GM18507 (cell line): ENCODE measurements at regions not wholly inside any gene's neighbourhood (a gene's known extent, or its start where the extent isn't known, plus 50 kb on each side); places are given as distances from the start of the nearest gene placed in this dataset.

Experiments
- DNase-seq: peaks from one replicate; pipeline ENCODE4 v3.0.0; 2011; ENCODE audit warnings: low read depth; ENCODE audit not compliant: insufficient read length; ENCODE audit errors: extremely low spot score
- FAIRE-seq: peaks from 2 replicates; lab custom pipeline; 2011; peaks lifted over from hg19 to GRCh38; lab: Jason Lieb, UNC

DNA sequence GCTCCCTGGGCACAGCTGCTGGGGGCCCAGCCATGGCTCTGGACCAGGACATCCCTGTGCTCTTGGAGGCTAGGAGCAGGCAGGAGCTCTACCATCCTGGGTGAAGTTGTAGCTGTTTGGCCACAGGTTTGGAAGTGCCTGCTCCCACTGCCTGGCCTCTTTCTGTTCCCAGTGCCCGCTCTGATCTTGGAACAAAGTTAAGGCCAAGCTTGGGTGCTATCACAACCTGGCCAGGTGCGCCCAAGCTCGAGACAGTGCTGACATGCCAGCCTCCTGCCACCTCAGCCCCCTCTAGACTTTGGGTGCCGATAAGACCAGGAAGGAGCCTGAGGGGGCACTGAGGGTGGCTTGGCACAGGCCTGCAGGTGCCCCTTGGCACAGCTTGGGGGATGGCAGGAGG is 686.1 kb upstream of the AADAT start:
- no peak for DNase-seq
- FAIRE-seq: no peak

DNA sequence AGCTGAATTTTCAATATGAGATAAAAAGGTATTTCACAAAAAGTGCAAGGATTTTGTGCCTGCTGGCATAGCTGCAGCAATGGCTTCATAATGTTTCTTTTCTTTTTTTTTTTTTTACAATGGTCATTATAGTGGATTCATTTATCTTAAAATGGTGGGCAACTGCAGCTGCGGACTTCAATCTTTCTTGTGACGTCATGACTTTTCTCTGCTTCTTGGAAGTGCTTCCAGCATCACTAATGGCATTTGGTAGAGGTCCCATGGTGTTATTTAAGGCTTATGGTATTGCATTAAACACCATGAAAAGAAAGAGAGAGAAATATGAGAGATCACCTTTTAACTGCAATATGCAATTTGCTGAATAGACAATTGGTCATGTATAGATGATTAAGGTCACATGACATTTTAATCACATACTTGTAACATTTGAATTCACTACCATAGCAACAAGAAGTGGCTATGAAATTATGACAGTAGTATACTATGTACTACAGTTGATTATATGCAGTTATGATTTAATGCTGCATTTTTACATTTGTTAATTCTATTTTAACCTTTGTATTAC is 684.0 kb upstream of the AADAT start:
- DNase-seq (no peak), FAIRE-seq (no peak)

DNA sequence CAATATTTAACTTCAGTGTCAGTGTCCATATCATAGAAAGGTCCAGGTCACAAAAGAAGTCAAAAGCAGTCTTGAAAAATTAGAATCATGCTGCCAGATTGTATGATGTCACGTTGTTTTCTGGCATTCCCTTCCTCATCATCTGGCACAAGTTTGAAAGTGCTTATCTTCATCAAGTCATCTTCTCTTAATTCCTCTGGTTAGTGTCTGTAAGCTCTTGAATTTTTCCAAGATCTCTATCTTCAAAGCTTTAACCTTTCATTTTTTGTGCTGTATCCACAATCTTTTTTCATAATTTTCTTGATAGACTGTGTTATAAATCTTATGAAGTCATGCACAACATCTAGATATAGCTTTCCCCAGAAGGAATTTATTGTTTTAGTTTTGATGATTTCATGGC is 682.7 kb upstream of the AADAT start:
- DNase-seq (no peak), FAIRE-seq (no peak)

DNA sequence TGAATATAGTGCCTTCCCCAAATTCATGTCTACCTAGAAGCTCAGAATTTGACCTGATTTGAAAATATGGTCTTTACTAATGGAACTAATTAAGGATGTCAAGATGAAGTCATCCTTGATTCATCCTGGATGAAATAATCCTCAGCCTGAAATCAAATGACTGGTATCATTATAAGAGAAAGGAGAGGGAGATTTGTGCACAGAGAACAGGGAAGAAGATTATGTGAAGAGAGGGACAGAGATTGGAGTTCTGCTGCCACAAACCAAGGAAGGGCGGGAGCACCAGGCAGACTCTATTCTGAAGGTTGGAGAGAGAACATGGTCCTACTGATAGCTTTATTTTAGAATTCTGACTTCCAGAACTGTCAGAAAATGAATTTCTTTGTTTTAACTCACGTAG is 680.9 kb upstream of the AADAT start:
- no peak for DNase-seq

DNA sequence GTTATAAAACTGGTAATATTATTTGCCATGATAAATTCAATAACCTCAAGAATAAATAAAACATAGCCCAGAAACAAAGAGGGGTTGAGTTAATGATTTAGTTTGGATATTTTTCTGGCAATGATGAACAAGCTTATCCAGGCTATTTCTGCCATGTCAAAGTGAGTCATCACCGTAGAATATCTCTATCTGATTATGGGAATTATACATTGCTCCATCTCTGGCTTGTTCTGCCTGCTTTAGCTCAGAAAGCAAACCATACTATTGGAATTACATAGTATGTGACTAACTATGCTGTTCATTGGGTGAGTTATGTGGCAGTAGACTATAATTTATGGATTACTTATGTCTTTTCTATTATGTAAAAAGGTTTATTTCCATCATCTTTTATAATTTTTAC is 680.1 kb upstream of the AADAT start:
- no peak for FAIRE-seq

More for the DNA sequence above, 680.9 kb upstream of the AADAT start:
- FAIRE-seq: no peak

DNA sequence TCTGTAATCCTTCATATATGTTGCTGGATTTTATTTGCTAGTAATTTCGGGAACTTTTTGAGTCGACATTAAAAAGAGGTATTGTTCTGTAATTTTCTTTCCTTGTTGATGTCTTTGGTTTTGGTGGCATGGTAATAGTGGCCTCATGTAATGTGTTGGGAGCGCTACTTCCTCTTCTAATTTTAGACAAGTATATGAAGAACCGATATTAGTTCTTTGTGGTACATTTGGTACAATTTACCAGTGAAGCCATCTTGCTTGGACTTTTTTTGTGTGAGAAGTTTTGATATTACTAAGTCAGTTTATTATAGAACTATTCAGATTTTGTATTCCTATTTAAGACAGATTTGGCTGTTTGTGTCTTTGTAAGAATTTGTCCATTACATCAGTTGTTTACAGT is 669.2 kb upstream of the AADAT start:
- no peak for FAIRE-seq
- DNase-seq: no peak

More for the DNA sequence above, 680.1 kb upstream of the AADAT start:
- DNase-seq: no peak

DNA sequence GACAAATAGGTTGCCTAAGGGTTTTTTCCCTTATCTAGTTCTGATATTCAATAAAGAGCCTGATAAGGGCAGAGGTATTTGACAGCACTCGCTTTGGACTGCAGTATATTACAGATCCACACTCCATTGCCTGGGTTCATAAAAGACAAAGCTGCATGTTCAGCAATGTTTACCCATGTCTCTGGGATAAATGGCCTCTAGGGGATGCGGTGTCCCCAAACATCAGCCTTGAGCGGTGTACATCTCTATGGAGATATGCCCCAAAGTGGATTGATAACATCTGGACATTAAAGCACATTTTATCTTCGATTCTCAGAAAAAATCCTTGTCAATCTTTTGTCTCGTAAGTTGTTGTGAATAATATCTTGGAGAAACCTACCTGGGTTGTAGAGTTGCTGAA is 660.8 kb upstream of the AADAT start:
- FAIRE-seq (no peak), DNase-seq (no peak)

DNA sequence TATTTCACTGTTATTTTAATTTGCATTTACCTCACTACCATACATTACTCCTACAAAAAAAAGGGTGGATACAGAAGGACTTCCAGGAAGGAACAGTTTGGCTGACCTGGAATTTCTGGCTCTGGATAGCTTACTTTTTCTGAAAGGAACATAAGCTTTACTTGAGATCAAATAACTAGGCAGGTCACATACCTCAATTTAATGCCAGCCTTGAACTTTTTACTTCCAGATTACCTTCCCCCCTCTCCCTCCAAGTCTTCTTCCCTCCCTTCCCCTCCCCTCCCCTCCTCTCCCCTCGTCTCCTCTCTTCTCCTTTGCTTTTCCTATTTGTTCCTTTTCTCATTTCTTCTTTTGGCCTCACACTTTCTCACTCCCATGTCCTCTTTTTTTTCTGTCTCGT is 659.2 kb upstream of the AADAT start:
- FAIRE-seq (no peak), DNase-seq (no peak)

DNA sequence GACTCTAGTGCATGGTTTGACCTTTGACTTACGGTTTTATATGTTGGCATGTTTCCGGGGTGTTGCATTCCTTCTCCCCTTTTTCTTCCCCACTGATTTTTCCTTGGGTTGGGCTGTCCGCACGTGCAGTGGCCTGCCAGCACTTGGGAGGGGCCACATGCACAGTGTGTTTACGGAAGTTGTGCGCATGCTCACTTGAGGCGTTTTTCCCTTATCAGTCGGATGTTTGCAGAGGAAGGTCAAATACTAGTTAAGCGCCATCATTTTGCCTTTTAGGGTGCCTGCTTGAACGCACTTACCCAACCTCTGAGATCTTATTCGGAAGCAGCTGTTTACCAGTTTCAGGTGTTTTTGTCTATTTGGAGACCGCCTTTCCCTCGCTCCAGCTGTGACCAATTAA is 653.9 kb upstream of the AADAT start:
- no peak for DNase-seq
- FAIRE-seq: no peak

DNA sequence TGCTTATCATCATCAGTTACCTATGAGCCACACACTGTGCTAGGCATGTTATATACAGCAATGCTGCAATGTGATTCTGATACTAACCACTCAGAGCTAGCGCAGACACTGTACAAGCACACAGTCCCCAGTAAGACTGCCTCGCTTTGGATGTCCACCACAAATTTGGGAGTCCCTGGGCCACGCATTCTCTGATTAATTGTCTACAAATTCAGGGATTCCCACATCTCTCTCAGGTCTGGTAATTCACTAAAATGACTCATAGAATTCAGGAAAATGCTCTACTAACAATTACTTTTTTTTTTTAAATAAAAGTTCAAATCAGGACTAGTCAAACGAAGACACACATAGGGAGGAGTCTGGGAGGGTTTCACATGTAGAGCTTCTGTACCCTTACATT is 652.1 kb upstream of the AADAT start:
- DNase-seq (no peak), FAIRE-seq (no peak)

DNA sequence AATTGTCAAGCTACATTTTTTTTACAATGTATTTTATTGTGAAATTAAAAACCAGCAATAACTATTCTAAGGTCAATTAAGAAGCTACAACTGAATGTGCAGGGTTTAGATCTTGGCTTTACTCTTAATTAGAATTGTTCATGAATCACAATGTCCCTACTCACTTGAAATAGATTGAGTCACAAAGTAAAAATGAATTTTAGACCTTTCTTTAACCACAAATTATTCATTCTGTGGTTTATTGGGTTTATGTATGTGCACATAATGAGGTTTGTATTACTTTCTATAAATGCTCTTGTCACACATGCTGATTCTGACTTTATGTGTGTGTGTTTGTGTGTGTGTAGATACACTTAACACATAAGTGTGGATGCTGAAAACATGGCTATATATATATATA is 647.0 kb upstream of the AADAT start:
- FAIRE-seq (no peak), DNase-seq (no peak)

DNA sequence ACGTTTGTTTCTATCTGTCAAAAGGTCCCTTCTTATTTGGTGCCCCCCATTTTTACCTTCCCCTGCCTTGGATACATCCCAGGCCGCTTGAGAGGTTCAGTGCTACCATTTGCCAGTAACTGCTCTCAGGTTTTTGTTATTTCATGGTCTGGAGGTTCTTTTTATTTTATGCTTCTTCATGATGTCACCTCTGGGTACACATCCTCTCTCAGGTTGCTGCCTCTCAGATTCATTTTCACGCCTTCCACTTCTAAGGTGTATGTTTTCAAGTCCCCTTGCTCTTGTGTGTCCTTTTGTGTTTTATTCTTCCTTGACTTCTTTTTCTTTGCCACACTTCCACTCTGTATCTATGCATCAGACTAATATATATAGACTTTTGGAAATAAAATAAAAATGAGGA is 640.1 kb upstream of the AADAT start:
- FAIRE-seq (no peak), DNase-seq (no peak)

DNA sequence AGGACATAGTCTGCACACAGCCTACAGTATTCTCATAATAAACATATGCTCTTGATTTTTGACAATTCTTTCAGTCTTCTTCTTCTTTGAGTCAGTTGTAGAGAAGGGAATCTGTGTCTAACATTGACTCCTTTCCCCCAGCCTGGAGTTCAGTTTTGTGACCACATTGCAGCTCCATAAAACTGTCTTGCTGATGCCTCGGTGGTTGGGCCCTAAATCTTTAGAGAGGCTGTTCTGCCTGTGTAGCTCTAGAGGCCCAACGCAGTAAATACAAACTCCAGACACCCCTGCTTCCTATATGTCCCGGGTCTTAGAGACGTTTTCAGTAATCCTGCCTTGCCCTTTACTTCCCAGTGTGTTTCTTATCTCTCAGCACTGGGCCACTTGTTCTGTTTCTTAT is 639.5 kb upstream of the AADAT start:
- DNase-seq (no peak), FAIRE-seq (no peak)

DNA sequence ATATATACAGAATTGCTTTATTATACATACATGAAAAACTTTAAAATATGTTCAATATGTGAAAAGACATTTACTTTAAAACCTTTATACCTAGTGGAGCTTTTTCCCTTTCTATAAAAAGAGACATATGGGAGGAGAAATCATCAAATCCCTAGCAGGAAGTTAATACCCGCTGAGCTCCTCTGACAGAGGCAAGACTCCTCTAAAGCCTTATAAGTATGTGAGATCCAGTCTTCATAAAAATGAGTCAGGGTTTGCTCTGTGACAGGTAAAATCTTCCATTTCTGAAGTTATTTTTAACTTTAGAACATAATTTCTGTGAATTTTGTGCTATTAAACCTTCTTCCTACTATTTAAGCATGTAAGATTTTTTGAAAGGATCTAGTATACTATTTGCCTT is 634.4 kb upstream of the AADAT start:
- no peak for FAIRE-seq

DNA sequence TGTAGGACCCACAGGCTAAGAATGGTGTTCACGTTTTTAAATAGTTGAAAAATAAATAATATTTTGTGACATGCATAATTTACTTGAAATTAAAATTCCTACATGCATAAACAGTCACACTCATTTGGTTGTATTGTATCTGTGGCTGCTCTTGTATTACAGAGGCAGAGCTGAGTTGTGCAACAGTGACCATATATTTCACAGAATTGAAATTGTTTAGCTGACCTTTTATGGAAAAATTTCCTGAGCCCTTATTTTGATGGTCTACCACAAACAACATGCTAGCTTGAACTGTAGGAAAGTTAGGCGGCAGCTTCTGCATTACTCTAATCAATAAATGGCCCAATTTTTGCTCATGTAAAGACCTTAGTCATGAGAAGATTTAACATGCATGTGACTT is 633.4 kb upstream of the AADAT start:
- no peak for DNase-seq
- no peak for FAIRE-seq

More for the DNA sequence above, 634.4 kb upstream of the AADAT start:
- no peak for DNase-seq

DNA sequence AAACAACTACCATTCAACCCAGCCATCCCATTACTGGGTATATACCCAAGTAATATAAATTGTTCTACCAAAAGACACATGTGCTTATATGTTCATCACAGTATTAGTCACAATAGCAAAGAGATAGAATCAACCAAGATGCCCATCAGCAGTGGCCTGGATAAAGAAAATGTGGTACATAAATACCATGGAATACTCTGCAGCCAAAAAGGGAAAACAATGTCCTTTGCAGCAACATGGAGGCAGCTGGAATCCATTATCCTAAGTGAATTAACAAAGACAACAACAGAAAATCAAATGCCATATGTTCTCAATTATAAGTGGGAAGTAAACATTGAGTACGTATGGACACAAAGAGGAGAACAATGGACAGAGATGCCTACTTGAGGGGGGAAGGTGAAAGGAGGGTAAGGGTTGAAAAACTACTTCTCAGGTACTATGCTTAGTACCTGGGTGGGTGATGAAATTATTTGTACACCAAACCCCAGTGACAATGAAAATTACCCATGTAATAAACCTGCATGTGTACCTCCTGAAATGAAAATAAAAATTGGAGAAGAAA is 632.1 kb upstream of the AADAT start:
- FAIRE-seq (no peak), DNase-seq (no peak)

DNA sequence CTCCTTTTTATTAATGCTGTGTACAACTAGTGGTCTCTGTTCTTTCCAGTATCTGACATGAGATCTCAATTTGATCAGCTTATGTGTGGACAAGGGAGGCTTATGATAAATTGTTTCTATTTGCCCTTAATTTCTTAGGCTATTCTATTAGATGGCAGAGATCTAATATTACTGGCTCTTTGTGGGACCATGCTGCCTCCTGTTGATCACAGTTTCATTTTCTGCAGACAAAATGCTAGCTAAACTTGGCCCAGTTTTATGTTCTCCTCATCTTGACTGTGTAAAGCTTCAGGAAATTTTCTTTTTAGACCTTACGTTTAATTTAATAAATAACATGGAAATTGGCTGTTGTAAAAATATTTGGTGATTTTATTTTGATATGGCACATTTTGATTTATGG is 627.1 kb upstream of the AADAT start:
- FAIRE-seq (no peak), DNase-seq (no peak)

DNA sequence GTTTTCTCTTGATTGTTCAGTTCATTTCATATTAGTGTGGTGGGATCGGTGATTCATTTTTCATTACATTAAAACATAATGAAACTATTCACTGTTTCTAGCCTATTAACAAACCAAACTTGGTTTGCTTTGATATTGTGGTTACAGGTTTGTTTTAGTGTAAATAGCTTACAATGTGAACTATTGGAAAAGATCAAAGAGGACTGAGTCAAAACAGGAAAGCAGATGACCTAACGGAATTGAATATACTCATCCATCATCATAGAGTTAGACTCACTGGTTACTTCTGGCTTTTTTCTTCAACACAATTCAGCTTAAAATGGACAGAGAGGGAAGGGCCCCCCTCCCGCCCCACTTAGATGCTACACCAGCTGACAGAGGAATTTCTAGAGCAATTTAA is 616.2 kb upstream of the AADAT start:
- DNase-seq: no peak
- FAIRE-seq: no peak

DNA sequence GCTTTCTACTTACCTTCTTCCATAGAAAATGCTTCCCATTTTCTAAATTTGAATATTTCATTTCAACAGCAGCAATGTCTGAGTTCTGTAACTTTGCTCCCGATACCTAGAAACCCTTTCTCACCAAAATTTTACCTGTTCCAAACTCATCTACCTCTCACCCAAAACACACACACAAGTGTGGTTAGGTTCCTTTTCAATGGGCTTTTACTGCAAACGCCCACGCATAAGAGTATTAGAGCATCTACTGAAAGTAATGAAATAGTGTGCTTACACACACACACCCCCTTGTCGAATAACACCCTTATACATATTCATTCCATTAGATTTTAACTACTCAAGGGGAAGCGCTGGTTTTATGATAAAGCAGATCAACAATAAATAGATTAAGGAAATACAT is 610.3 kb upstream of the AADAT start:
- FAIRE-seq (no peak), DNase-seq (no peak)

DNA sequence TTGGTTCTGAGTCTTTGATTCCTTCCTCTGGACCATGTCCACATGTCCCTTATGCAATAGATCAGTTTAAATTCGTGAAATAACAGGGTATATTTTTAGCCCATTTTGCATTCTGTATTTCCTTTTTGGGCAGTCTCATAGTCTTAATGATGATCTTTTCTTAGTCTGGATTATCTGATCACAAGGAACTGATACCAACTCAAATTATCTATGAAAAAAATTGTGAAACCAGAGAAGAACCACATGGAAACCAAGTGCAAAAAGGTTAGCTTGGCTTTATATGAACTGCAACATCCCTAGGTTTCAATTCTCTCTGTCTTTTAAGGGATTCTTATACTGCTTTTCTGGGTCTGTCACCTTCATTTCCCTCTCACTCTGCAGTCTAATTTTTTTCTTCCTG is 608.6 kb upstream of the AADAT start:
- FAIRE-seq (peak; percentile 69), DNase-seq (no peak)

DNA sequence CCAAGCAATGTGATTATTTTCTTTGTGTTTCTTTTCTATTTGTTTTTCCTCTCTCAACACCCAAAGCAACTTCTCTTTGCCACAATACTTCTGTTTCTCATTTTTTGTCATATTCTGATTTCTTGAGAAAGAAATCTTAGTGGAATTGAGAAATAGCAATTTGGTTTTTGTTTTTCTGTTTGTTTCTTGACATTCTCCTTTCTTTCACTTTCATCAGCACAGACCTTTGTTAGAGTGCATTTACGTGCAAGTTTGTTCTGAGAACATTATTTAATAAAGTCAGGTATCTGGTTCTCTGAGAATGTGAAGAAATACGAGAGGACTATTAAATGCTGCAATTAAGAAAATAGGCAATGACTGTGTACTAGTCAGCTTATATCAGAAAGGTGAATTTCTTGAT is 608.1 kb upstream of the AADAT start:
- peak; percentile 75 for FAIRE-seq
- DNase-seq: no peak

DNA sequence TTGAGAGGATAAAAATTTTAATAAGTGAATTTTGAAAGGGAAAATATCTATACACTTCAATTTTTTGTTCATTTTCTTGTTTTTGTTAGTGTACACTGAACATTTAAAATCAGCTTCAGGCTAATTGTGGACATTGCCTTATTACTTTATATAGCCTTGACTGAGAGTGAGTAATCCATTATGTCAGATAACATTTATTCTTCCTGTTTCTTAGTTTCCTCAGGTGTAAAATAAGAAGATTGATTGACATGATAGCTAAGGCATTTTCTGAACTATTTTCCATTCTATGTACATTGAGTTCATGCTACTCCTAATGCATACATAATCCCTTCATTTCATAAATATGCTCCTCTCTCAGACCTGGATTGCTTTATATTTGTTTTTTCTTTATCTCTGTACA is 607.3 kb upstream of the AADAT start:
- no peak for FAIRE-seq

More for the DNA sequence above, 607.3 kb upstream of the AADAT start:
- DNase-seq: no peak
